ENCODE measurements at regions not wholly inside any gene's neighbourhood (a gene's known extent, or its start where the extent isn't known, plus 50 kb on each side); places are given as distances from the start of the nearest gene placed in this dataset.

GRCh38 chr11:69369210-69369825, 75.4 kb downstream of the MYEOV start:
- peaks cover 30% of the 10 kb centered on the region for H3K36me3 ChIP-seq (ENCODE audit: insufficient read depth, low read length)
- no peak overlapping the region for H3K9ac ChIP-seq (ENCODE audit: insufficient read length)
- DNase-seq (ENCODE audit: low read depth, low spot score): no peak
- no peak overlapping the region for H3K27ac ChIP-seq
- no peak overlapping the region for H3K4me3 ChIP-seq
- no peak for TF ChIP-seq FOXP2 (optimal IDR thresholded peaks at IDR 0.05; ENCODE audit: control extremely low read depth, extremely low read length, insufficient read depth)
- TF ChIP-seq EZH2 (IDR thresholded peaks at IDR 0.05): no peak
- TF ChIP-seq POLR2AphosphoS5 (IDR thresholded peaks at IDR 0.05; ENCODE audit: borderline replicate concordance, low read depth, low read length): no peak
- no peaks in the 10 kb centered on the region; the same call in 1 of the 2 replicates for H3K9me3 ChIP-seq (ENCODE audit: low read depth, low read length)

- H3K9ac ChIP-seq (ENCODE audit: insufficient read length): no peak overlapping the region
- H3K4me3 ChIP-seq: no peak overlapping the region
- no peaks in the 10 kb centered on the region; the same call in 1 of the 2 replicates for H3K9me3 ChIP-seq (ENCODE audit: low read depth, low read length)
- H3K36me3 ChIP-seq (ENCODE audit: insufficient read depth, low read length): peaks cover 30% of the 10 kb centered on the region
- DNase-seq (ENCODE audit: low read depth, low spot score): no peak
- TF ChIP-seq POLR2AphosphoS5 (IDR thresholded peaks at IDR 0.05; ENCODE audit: borderline replicate concordance, low read depth, low read length): no peak
- no peak for TF ChIP-seq EZH2 (IDR thresholded peaks at IDR 0.05)
- TF ChIP-seq FOXP2 (optimal IDR thresholded peaks at IDR 0.05; ENCODE audit: control extremely low read depth, extremely low read length, insufficient read depth): no peak
- H3K27ac ChIP-seq: no peak overlapping the region
These were observed 76.0 kb downstream of the MYEOV start for GRCh38 chr11:69369945-69370344.

GRCh38 chr11:69370984-69371709, 77.2 kb downstream of the MYEOV start:
- no peak for DNase-seq (ENCODE audit: low read depth, low spot score)
- H3K9ac ChIP-seq (ENCODE audit: insufficient read length): no peak overlapping the region
- no peaks in the 10 kb centered on the region; the same call in 1 of the 2 replicates for H3K9me3 ChIP-seq (ENCODE audit: low read depth, low read length)
- no peak for TF ChIP-seq FOXP2 (optimal IDR thresholded peaks at IDR 0.05; ENCODE audit: control extremely low read depth, extremely low read length, insufficient read depth)
- no peak for TF ChIP-seq EZH2 (IDR thresholded peaks at IDR 0.05)
- TF ChIP-seq POLR2AphosphoS5 (IDR thresholded peaks at IDR 0.05; ENCODE audit: borderline replicate concordance, low read depth, low read length): no peak
- H3K4me3 ChIP-seq: no peak overlapping the region
- H3K27ac ChIP-seq: no peak overlapping the region
- H3K36me3 ChIP-seq (ENCODE audit: insufficient read depth, low read length): peaks cover 30% of the 10 kb centered on the region

- Histone ChIP-seq H3K36me3 (ENCODE audit: insufficient read depth, low read length) (peaks cover 30% of the 10 kb centered on the region), H3K9me3 (ENCODE audit: low read depth, low read length) (no peaks in the 10 kb centered on the region; the same call in 1 of the 2 replicates), H3K9ac (ENCODE audit: insufficient read length) (no peak overlapping the region), H3K4me3 (no peak overlapping the region), H3K27ac (no peak overlapping the region)
- no peak for TF ChIP-seq POLR2AphosphoS5 (IDR thresholded peaks at IDR 0.05; ENCODE audit: borderline replicate concordance, low read depth, low read length)
- no peak for TF ChIP-seq FOXP2 (optimal IDR thresholded peaks at IDR 0.05; ENCODE audit: control extremely low read depth, extremely low read length, insufficient read depth)
- TF ChIP-seq EZH2 (IDR thresholded peaks at IDR 0.05): no peak
- DNase-seq (ENCODE audit: low read depth, low spot score): no peak
These were observed 78.0 kb downstream of the MYEOV start for GRCh38 chr11:69371731-69372588.

GRCh38 chr11:69372589-69373250, 78.8 kb downstream of the MYEOV start:
- Histone ChIP-seq H3K4me3 (no peak overlapping the region), H3K36me3 (ENCODE audit: insufficient read depth, low read length) (peaks cover 25% of the 10 kb centered on the region), H3K9ac (ENCODE audit: insufficient read length) (no peak overlapping the region), H3K9me3 (ENCODE audit: low read depth, low read length) (no peaks in the 10 kb centered on the region; the same call in 1 of the 2 replicates), H3K27ac (no peak overlapping the region)
- TF ChIP-seq FOXP2 (optimal IDR thresholded peaks at IDR 0.05; ENCODE audit: control extremely low read depth, extremely low read length, insufficient read depth): no peak
- DNase-seq (ENCODE audit: low read depth, low spot score): no peak

- Histone ChIP-seq H3K9me3 (ENCODE audit: low read depth, low read length) (no peaks in the 10 kb centered on the region; the same call in 1 of the 2 replicates), H3K4me3 (no peak overlapping the region), H3K36me3 (ENCODE audit: insufficient read depth, low read length) (peaks cover 22% of the 10 kb centered on the region), H3K27ac (no peak overlapping the region), H3K9ac (ENCODE audit: insufficient read length) (no peak overlapping the region)
- no peak for DNase-seq (ENCODE audit: low read depth, low spot score)
- no peak for TF ChIP-seq EZH2 (IDR thresholded peaks at IDR 0.05)
- no peak for TF ChIP-seq FOXP2 (optimal IDR thresholded peaks at IDR 0.05; ENCODE audit: control extremely low read depth, extremely low read length, insufficient read depth)
- no peak for TF ChIP-seq POLR2AphosphoS5 (IDR thresholded peaks at IDR 0.05; ENCODE audit: borderline replicate concordance, low read depth, low read length)
These were observed 79.3 kb downstream of the MYEOV start for GRCh38 chr11:69373251-69373635.

GRCh38 chr11:69374110-69374945, 80.4 kb downstream of the MYEOV start:
- H3K27ac ChIP-seq: no peak overlapping the region
- H3K9ac ChIP-seq (ENCODE audit: insufficient read length): no peak overlapping the region
- DNase-seq (ENCODE audit: low read depth, low spot score): no peak
- peaks cover 11% of the 10 kb centered on the region for H3K36me3 ChIP-seq (ENCODE audit: insufficient read depth, low read length)
- H3K4me3 ChIP-seq: no peak overlapping the region
- no peak for TF ChIP-seq EZH2 (IDR thresholded peaks at IDR 0.05)
- TF ChIP-seq POLR2AphosphoS5 (IDR thresholded peaks at IDR 0.05; ENCODE audit: borderline replicate concordance, low read depth, low read length): no peak
- no peak for TF ChIP-seq FOXP2 (optimal IDR thresholded peaks at IDR 0.05; ENCODE audit: control extremely low read depth, extremely low read length, insufficient read depth)
- no peaks in the 10 kb centered on the region for H3K9me3 ChIP-seq (ENCODE audit: low read depth, low read length)

Measured in SK-N-MC (cell line).